ENCODE measurements at regions not wholly inside any gene's neighbourhood (a gene's known extent, or its start where the extent isn't known, plus 50 kb on each side); places are given as distances from the start of the nearest gene placed in this dataset.

DNA sequence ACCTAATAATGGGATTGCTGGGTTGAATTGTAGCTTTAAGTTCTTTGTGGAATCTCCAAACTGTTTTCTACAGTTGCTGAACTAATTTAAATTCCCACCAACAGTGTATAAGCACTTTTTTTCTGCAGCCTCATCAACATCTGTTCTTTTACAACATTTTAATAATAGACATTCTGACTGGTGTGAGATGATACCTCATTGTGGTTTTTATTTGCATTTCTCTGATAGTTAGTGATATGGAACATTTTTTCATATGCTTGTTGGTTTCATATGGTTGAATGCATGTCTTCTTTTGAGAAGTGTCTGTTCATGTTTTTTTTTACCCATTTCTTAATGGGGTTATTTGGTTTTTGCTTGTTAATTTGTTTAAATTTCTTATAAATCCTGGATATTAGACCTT lies 1718.9 kb downstream of the C4orf33 start:
- no peak for TF ChIP-seq CTCF (IDR thresholded peaks at IDR 0.05)
- TF ChIP-seq POLR2A (IDR thresholded peaks at IDR 0.05): no peak

Data from testis (tissue), 2 donors.